Lower lobe of right lung (tissue), 2 donors: ENCODE measurements at regions not wholly inside any gene's neighbourhood (a gene's known extent, or its start where the extent isn't known, plus 50 kb on each side); places are given as distances from the start of the nearest gene placed in this dataset.

ENCODE experiments used
- ATAC-seq, 2 donors: fragments of 200-7000 bp; cut with Tn5 transposase; one replicate each; pipeline ENCODE4 v1.9.1; 2020 to 2022; ENCODE audit warnings: mild to moderate bottlenecking in 2 of 2, moderate library complexity in 2 of 2
- DNase-seq: peaks from one replicate; pipeline ENCODE4 v3.0.0-alpha.2; 2020
- H3K27ac ChIP-seq: fragments of 200-600 bp; one replicate; pipeline ENCODE4 v1.8.0; 2022
- H3K27me3 ChIP-seq: fragments of 200-600 bp; one replicate; pipeline ENCODE4 v1.8.0; 2022; ENCODE audit warnings: low read depth
- H3K36me3 ChIP-seq: fragments of 200-600 bp; one replicate; pipeline ENCODE4 v1.8.0; 2022; ENCODE audit warnings: mild to moderate bottlenecking
- H3K4me1 ChIP-seq: fragments of 200-600 bp; one replicate; pipeline ENCODE4 v1.8.0; 2022
- H3K4me3 ChIP-seq: fragments of 200-600 bp; one replicate; pipeline ENCODE4 v1.8.0; 2022; ENCODE audit warnings: mild to moderate bottlenecking
- H3K9me3 ChIP-seq: fragments of 200-600 bp; one replicate; pipeline ENCODE4 v1.8.0; 2022
- CTCF ChIP-seq: fragments of 200-600 bp; IDR thresholded peaks from one replicate; pipeline ENCODE4 v1.8.0; 2022; ENCODE audit warnings: antibody characterized with exemption, mild to moderate bottlenecking
- intact Hi-C: fragments of 100-400 bp; cut with DNase I; formaldehyde crosslinking; loops from one replicate; pipeline ENCODE4 v1.11.0; 2022
- donor health status: DM: no; HTN: yes; CAD: no; lungs with severe emphysema.

- Histone ChIP-seq H3K27ac (no peak overlapping the region), H3K4me1 (no peaks in the 10 kb centered on the region), H3K36me3 (no peaks in the 10 kb centered on the region), H3K27me3 (no peaks in the 10 kb centered on the region), H3K9me3 (peaks cover 9% of the 10 kb centered on the region), H3K4me3 (no peak overlapping the region)
- ATAC-seq (no peak), DNase-seq (no peak)
- intact Hi-C loops, result no loop called here
- no peak for TF ChIP-seq CTCF
Observed at GRCh38 chr6:71551798-71552197, 263.2 kb downstream of the OGFRL1 start.

- no peak overlapping the region for H3K27ac ChIP-seq
- TF ChIP-seq CTCF, result no peak
- no peak for ATAC-seq
- H3K4me1 ChIP-seq, result no peaks in the 10 kb centered on the region
- H3K9me3 ChIP-seq, result peaks cover 22% of the 10 kb centered on the region
- H3K36me3 ChIP-seq, result no peaks in the 10 kb centered on the region
- DNase-seq, result no peak
- intact Hi-C loops, result no loop called here
- H3K27me3 ChIP-seq, result no peaks in the 10 kb centered on the region
- no peak overlapping the region for H3K4me3 ChIP-seq
Observed at GRCh38 chr6:71556141-71556540, 267.5 kb downstream of the OGFRL1 start.

GRCh38 chr6:71558974-71559373 is 270.4 kb downstream of the OGFRL1 start:
- no peak for TF ChIP-seq CTCF
- Histone ChIP-seq H3K27ac (no peak overlapping the region), H3K9me3 (peaks cover 22% of the 10 kb centered on the region), H3K4me1 (no peaks in the 10 kb centered on the region), H3K27me3 (no peaks in the 10 kb centered on the region), H3K36me3 (no peaks in the 10 kb centered on the region), H3K4me3 (no peak overlapping the region)
- intact Hi-C loops, result no loop called here
- DNase-seq, result no peak
- ATAC-seq, result no peak

- ATAC-seq, result no peak
- intact Hi-C loops, result no loop called here
- no peak for TF ChIP-seq CTCF
- Histone ChIP-seq H3K27me3 (no peaks in the 10 kb centered on the region), H3K36me3 (no peaks in the 10 kb centered on the region), H3K4me1 (no peaks in the 10 kb centered on the region), H3K27ac (no peak overlapping the region), H3K4me3 (no peak overlapping the region), H3K9me3 (no peaks in the 10 kb centered on the region)
- DNase-seq, result no peak
Observed at GRCh38 chr6:71567562-71567961, 279.0 kb downstream of the OGFRL1 start.

- Histone ChIP-seq H3K27ac (no peak overlapping the region), H3K9me3 (no peaks in the 10 kb centered on the region), H3K27me3 (no peaks in the 10 kb centered on the region), H3K4me1 (no peaks in the 10 kb centered on the region), H3K36me3 (no peaks in the 10 kb centered on the region), H3K4me3 (no peak overlapping the region)
- DNase-seq (no peak), ATAC-seq (no peak)
- no peak for TF ChIP-seq CTCF
- intact Hi-C loops, result no loop called here
Observed at GRCh38 chr6:71577766-71578165, 289.2 kb downstream of the OGFRL1 start.

- H3K36me3 ChIP-seq, result no peaks in the 10 kb centered on the region
- ATAC-seq, result no peak
- TF ChIP-seq CTCF, result no peak
Observed at GRCh38 chr6:71579902-71580301, 291.3 kb downstream of the OGFRL1 start.

More at GRCh38 chr6:71579902-71580301, 291.3 kb downstream of the OGFRL1 start:
- Histone ChIP-seq H3K27ac (no peak overlapping the region), H3K4me1 (no peaks in the 10 kb centered on the region), H3K9me3 (no peaks in the 10 kb centered on the region), H3K27me3 (no peaks in the 10 kb centered on the region), H3K4me3 (no peak overlapping the region)
- no peak for DNase-seq
- intact Hi-C loops, result no loop called here
